ENCODE measurements at regions not wholly inside any gene's neighbourhood (a gene's known extent, or its start where the extent isn't known, plus 50 kb on each side); places are given as distances from the start of the nearest gene placed in this dataset.
A peak's percentile ranks its signal among the peaks of the same experiment; 100 is the strongest.
"Not testable (repeated sequence)": the region's sequence is repeated elsewhere in the genome, so short reads cannot be mapped to it uniquely, and the experiment has no call there.

DNA sequence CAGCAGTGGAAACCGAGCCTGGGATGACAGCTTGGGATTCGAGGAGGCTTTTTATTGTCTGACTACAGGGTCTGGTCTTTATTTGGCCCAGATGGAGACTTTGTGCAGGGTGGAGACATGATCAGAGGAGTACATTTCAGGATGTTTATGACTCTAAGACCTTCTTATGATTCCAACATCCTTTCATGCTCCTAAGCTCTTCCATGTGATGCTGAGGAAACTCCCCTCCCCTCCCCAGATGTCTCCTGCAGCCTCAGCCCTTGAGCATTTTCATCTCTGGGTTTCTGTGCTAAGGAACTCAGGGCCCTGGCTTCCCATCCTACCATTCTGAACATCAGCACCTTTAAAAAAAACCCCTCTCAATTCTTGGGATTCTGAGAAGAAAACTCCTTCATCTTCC lies 186.6 kb downstream of the SOX4 start:
- Histone ChIP-seq H3K36me3 (no peaks in the 10 kb centered on the region), H3K27ac (peak overlapping the region; percentile 86), H3K4me1 (replicated peaks) (peaks cover 28% of the 10 kb centered on the region), H3K9me3 (replicated peaks) (no peaks in the 10 kb centered on the region), H3K4me3 (no peak overlapping the region), H3K27me3 (replicated peaks) (no peaks in the 10 kb centered on the region)
- peak in 1 of 2 experiments; percentile 46 for DNase-seq (ENCODE audit: low read depth in 1 of 2, low spot score in 2 of 2)

DNA sequence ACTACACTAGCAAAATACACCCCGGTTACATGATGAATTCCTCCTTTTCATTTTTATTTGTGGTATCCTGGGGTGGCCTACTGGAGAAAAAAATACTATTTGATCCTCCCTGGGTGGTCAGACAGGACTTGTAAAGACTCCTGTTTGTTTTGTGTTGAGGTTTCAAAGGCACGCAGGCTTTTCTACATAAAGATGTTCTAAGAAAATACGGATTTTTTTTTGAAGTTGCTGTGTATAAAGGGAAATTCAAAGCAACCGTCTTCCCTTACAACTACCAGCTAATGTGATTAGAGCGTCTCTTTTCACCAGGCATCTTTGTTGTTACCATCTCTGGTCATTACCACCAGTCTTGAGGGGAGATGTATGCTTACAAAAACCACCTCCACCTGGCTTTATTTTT lies 187.1 kb downstream of the SOX4 start:
- Histone ChIP-seq H3K27me3 (replicated peaks) (no peaks in the 10 kb centered on the region), H3K9me3 (replicated peaks) (no peaks in the 10 kb centered on the region), H3K4me3 (no peak overlapping the region), H3K36me3 (no peaks in the 10 kb centered on the region), H3K27ac (peak overlapping the region; percentile 86), H3K4me1 (replicated peaks) (peaks cover 28% of the 10 kb centered on the region)
- DNase-seq (ENCODE audit: low read depth in 1 of 2, low spot score in 2 of 2): peak; percentile 81 to 94

- Histone ChIP-seq H3K9me3 (replicated peaks) (no peaks in the 10 kb centered on the region), H3K27me3 (replicated peaks) (no peaks in the 10 kb centered on the region), H3K27ac (peak overlapping the region; percentile 86), H3K4me3 (no peak overlapping the region), H3K4me1 (replicated peaks) (peaks cover 28% of the 10 kb centered on the region), H3K36me3 (no peaks in the 10 kb centered on the region)
- no peak for DNase-seq (ENCODE audit: low read depth in 1 of 2, low spot score in 2 of 2)
These were observed 187.6 kb downstream of the SOX4 start for GRCh38 chr6:21781128-21781527.

GRCh38 chr6:21785164-21785563 lies 191.6 kb downstream of the SOX4 start:
- H3K4me3 ChIP-seq: no peak overlapping the region
- peaks cover 14% of the 10 kb centered on the region for H3K4me1 ChIP-seq (replicated peaks)
- no peaks in the 10 kb centered on the region for H3K36me3 ChIP-seq
- no peaks in the 10 kb centered on the region for H3K27me3 ChIP-seq (replicated peaks)
- DNase-seq (ENCODE audit: low read depth in 1 of 2, low spot score in 2 of 2): no peak
- no peaks in the 10 kb centered on the region for H3K9me3 ChIP-seq (replicated peaks)
- H3K27ac ChIP-seq: no peak overlapping the region

GRCh38 chr6:21791056-21791455 lies 197.5 kb downstream of the SOX4 start:
- no peak for DNase-seq (ENCODE audit: low read depth in 1 of 2, low spot score in 2 of 2)
- no peaks in the 10 kb centered on the region for H3K27me3 ChIP-seq (replicated peaks)
- no peaks in the 10 kb centered on the region for H3K4me1 ChIP-seq (replicated peaks)
- no peak overlapping the region for H3K4me3 ChIP-seq
- H3K27ac ChIP-seq: no peak overlapping the region
- H3K9me3 ChIP-seq (replicated peaks): no peaks in the 10 kb centered on the region
- H3K36me3 ChIP-seq: no peaks in the 10 kb centered on the region

DNA sequence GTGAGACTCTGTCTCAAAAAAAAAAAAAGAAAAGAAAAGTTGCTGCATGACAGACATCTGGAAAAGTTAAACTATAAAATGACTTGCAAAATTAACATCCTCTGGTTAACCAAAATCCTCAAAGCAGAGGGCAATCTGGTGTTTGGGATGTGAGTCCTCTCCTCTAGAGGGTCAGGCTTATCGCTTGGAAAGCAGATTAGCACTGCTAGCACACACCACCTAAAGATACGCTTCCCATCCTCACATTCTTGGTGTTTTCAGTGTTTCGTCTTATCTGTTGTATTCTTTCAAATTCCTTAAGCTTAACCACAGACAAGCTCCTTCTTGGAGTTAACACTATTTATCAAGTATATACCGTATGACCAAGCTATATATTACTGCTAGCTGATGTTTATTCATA lies 198.0 kb downstream of the SOX4 start:
- H3K27me3 ChIP-seq (replicated peaks): no peaks in the 10 kb centered on the region
- no peaks in the 10 kb centered on the region for H3K9me3 ChIP-seq (replicated peaks)
- H3K27ac ChIP-seq: no peak overlapping the region
- no peak overlapping the region for H3K4me3 ChIP-seq
- no peak for DNase-seq (ENCODE audit: low read depth in 1 of 2, low spot score in 2 of 2)
- no peaks in the 10 kb centered on the region for H3K36me3 ChIP-seq
- no peaks in the 10 kb centered on the region for H3K4me1 ChIP-seq (replicated peaks)

GRCh38 chr6:21792177-21792576 lies 198.6 kb downstream of the SOX4 start:
- Histone ChIP-seq H3K27me3 (replicated peaks) (no peaks in the 10 kb centered on the region), H3K27ac (no peak overlapping the region), H3K4me3 (no peak overlapping the region), H3K36me3 (no peaks in the 10 kb centered on the region), H3K9me3 (replicated peaks) (no peaks in the 10 kb centered on the region), H3K4me1 (replicated peaks) (no peaks in the 10 kb centered on the region)
- no peak for DNase-seq (ENCODE audit: low read depth in 1 of 2, low spot score in 2 of 2)

- not testable (repeated sequence) for H3K36me3 ChIP-seq; H3K9me3 ChIP-seq (replicated peaks); DNase-seq (ENCODE audit: low read depth in 1 of 2, low spot score in 2 of 2); H3K27me3 ChIP-seq (replicated peaks); H3K4me3 ChIP-seq; H3K27ac ChIP-seq
- peaks cover 25% of the 10 kb centered on the region for H3K4me1 ChIP-seq (replicated peaks)
These were observed 203.4 kb downstream of the SOX4 start for GRCh38 chr6:21796979-21797378.

DNA sequence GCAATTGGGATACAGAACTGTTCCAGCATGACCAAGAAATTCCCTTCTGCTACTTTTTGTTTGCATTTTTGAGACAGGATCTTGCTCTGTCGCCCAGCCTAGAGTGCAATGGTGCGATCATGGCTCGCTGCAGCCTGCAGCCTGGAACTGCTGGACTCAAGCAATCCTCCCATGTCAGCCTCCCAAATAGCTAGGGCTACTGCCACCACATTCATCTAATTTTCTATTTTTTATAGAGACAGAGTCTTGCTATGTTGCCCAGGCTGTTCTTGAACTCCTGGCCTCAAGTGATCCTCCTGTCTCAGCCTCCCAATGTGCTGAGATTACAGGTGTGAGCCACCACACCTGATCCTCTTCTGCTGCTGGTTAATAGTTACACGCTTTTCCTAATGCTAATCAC lies 204.9 kb downstream of the SOX4 start:
- H3K4me1 ChIP-seq (replicated peaks): peaks cover 31% of the 10 kb centered on the region
- no peaks in the 10 kb centered on the region for H3K27me3 ChIP-seq (replicated peaks)
- no peaks in the 10 kb centered on the region for H3K9me3 ChIP-seq (replicated peaks)
- no peak for DNase-seq (ENCODE audit: low read depth in 1 of 2, low spot score in 2 of 2)
- no peak overlapping the region for H3K4me3 ChIP-seq
- no peak overlapping the region for H3K27ac ChIP-seq
- H3K36me3 ChIP-seq: no peaks in the 10 kb centered on the region

- Histone ChIP-seq H3K36me3 (no peaks in the 10 kb centered on the region), H3K27me3 (replicated peaks) (no peaks in the 10 kb centered on the region), H3K27ac (peak overlapping the region; percentile 95), H3K9me3 (replicated peaks) (no peaks in the 10 kb centered on the region), H3K4me1 (replicated peaks) (peaks cover 31% of the 10 kb centered on the region), H3K4me3 (no peak overlapping the region)
- DNase-seq (ENCODE audit: low read depth in 1 of 2, low spot score in 2 of 2): peak in 1 of 2 experiments; percentile 64
These were observed 206.8 kb downstream of the SOX4 start for GRCh38 chr6:21800330-21800729.

DNA sequence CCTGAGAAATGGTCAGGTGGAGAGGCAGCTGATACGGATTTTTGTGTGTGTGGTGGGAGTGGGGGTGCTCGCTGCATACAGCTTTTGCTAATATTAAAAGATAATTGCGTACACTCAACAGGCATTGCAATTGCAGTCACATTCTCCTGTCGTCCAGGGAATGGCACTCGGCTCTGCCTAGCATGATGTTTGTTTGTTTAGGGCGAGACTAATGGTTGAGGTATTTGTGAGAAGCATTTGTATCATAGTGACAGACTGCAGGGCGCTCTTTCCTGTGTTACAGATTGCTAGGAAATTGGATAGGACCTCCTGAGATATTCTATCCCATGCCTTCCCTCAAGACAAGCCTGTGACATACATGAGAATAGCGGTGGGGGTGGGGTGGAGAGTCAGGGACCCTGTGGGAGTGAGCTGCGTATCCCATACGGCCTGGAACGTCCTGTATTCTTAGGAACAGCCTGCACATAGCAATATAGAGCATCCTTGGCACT lies 207.4 kb downstream of the SOX4 start:
- Histone ChIP-seq H3K4me1 (replicated peaks) (peaks cover 31% of the 10 kb centered on the region), H3K4me3 (no peak overlapping the region), H3K9me3 (replicated peaks) (no peaks in the 10 kb centered on the region), H3K36me3 (no peaks in the 10 kb centered on the region), H3K27me3 (replicated peaks) (no peaks in the 10 kb centered on the region), H3K27ac (peak overlapping the region; percentile 95)
- DNase-seq (ENCODE audit: low read depth in 1 of 2, low spot score in 2 of 2): peak; percentile 95 to 96

DNA sequence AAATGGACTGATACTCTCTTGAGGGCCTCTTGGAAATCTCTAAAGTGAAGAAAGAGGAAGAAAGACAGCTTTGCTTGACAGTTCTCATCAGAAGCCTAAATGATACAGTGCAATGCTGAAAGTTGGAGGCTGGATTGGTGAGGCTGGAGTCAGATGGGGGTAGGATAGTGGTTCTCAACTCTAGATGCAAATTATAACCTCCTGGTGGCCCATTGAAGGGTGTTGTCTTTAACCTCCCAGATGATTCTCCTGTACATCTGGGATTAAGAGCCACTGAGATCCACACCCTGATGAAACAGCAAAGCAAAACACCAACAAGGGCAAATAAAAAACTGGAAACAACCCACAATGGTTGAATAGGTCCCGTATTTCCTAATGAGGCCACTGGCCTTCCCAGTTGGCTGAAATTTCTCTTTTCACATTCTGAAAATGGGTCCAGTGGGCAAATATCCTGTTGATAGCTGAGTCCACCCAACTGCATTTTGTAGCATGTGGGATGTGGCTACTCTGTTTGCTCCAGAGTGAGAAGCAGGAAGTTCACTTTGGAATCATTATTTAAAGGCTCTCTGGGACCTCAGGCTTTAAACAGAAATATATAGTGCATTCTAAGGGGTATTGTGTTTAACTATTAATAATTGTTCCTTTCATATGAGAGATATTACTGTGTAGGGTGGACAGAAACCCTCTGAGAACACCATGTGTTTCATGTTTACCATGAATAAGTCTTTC lies 208.1 kb downstream of the SOX4 start:
- H3K4me3 ChIP-seq: no peak overlapping the region
- H3K36me3 ChIP-seq: no peaks in the 10 kb centered on the region
- no peaks in the 10 kb centered on the region for H3K27me3 ChIP-seq (replicated peaks)
- peaks cover 31% of the 10 kb centered on the region for H3K4me1 ChIP-seq (replicated peaks)
- peak in 1 of 2 experiments; percentile 37 for DNase-seq (ENCODE audit: low read depth in 1 of 2, low spot score in 2 of 2)
- H3K27ac ChIP-seq: peak overlapping the region; percentile 95
- H3K9me3 ChIP-seq (replicated peaks): no peaks in the 10 kb centered on the region

GRCh38 chr6:21802175-21802822 lies 208.7 kb downstream of the SOX4 start:
- Histone ChIP-seq H3K4me1 (replicated peaks) (peaks cover 31% of the 10 kb centered on the region), H3K27me3 (replicated peaks) (no peaks in the 10 kb centered on the region), H3K36me3 (no peaks in the 10 kb centered on the region), H3K9me3 (replicated peaks) (no peaks in the 10 kb centered on the region), H3K4me3 (no peak overlapping the region), H3K27ac (peak overlapping the region; percentile 95)
- DNase-seq (ENCODE audit: low read depth in 1 of 2, low spot score in 2 of 2): no peak

DNA sequence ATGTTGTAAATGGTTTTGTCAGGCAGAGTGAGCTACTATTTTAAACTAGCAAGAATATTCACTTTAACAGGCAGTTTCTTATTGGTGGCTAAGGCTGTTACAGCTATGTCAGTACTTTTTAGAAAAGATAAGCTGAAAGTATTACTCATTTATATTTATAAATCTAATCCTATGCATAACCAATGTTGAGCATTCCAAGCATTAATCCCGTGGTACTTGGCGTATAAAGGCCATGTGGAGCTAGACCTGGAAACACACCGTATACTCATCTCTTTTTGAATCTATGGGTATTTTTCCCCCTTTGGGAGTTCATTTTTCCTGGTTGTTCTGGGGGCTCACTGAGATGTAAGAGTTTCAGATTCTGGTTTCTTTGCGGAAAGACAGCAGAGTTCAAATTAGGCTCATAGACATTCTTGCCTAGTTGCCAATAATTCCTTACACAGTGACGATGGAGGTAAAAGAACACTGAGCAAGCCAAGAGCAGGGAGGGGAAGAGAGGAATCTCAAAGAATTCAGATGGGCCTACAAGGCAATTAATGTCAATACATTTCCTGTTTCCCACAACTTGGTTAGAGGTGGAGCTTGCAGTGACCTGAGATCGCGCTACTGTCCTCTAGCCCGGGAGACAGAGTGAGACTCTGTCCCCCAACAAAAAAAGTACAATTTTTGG lies 211.5 kb downstream of the SOX4 start:
- Histone ChIP-seq H3K9me3 (replicated peaks) (no peaks in the 10 kb centered on the region), H3K36me3 (no peaks in the 10 kb centered on the region), H3K4me1 (replicated peaks) (peaks cover 34% of the 10 kb centered on the region), H3K27ac (no peak overlapping the region), H3K4me3 (no peak overlapping the region), H3K27me3 (replicated peaks) (no peaks in the 10 kb centered on the region)
- no peak for DNase-seq (ENCODE audit: low read depth in 1 of 2, low spot score in 2 of 2)

All from SJSA1 (cell line).